NOMO-1 treated with DMSO at 0.1 percent for 48 hours (cell line): ENCODE measurements at regions not wholly inside any gene's neighbourhood (a gene's known extent, or its start where the extent isn't known, plus 50 kb on each side); places are given as distances from the start of the nearest gene placed in this dataset.
A peak's percentile ranks its signal among the peaks of the same experiment; 100 is the strongest.
"Not testable (repeated sequence)": the region's sequence is repeated elsewhere in the genome, so short reads cannot be mapped to it uniquely, and the experiment has no call there.

Experiments
- DNase-seq: peaks from one replicate; lab custom pipeline; 2025; ENCODE audit not compliant: unreplicated experiment; lab: John Stamatoyannopoulos, UW

- DNase-seq: not testable (repeated sequence)
Observed at GRCh38 chr10:100638969-100639368, 103.2 kb downstream of the HIF1AN start.

GRCh38 chr10:100642295-100642994 lies 102.9 kb upstream of the PAX2 start:
- no peak for DNase-seq

GRCh38 chr10:100645091-100645490 lies 100.3 kb upstream of the PAX2 start:
- DNase-seq: no peak

GRCh38 chr10:100645613-100646392 lies 99.6 kb upstream of the PAX2 start:
- no peak for DNase-seq

- no peak for DNase-seq
Observed at GRCh38 chr10:100647928-100648327, 97.5 kb upstream of the PAX2 start.

- no peak for DNase-seq
Observed at GRCh38 chr10:100650693-100651092, 94.7 kb upstream of the PAX2 start.

GRCh38 chr10:100651099-100651498 lies 94.3 kb upstream of the PAX2 start:
- DNase-seq: not testable (repeated sequence)

GRCh38 chr10:100651916-100652315 lies 93.5 kb upstream of the PAX2 start:
- DNase-seq: no peak

GRCh38 chr10:100652406-100653135 lies 92.8 kb upstream of the PAX2 start:
- DNase-seq: no peak

GRCh38 chr10:100653238-100653956 lies 92.0 kb upstream of the PAX2 start:
- no peak for DNase-seq

- peak; percentile 27 for DNase-seq
Observed at GRCh38 chr10:100653957-100654781, 91.2 kb upstream of the PAX2 start.

GRCh38 chr10:100654782-100655325 lies 90.5 kb upstream of the PAX2 start:
- DNase-seq: no peak

GRCh38 chr10:100655326-100655759 lies 90.0 kb upstream of the PAX2 start:
- no peak for DNase-seq

GRCh38 chr10:100655760-100656421 lies 89.5 kb upstream of the PAX2 start:
- no peak for DNase-seq

GRCh38 chr10:100656454-100656853 lies 88.9 kb upstream of the PAX2 start:
- DNase-seq: peak; percentile 23

GRCh38 chr10:100658269-100658668 lies 87.1 kb upstream of the PAX2 start:
- DNase-seq: no peak

- no peak for DNase-seq
Observed at GRCh38 chr10:100659361-100660098, 85.9 kb upstream of the PAX2 start.

- DNase-seq: no peak
Observed at GRCh38 chr10:100660365-100660764, 85.0 kb upstream of the PAX2 start.

- no peak for DNase-seq
Observed at GRCh38 chr10:100660945-100661344, 84.4 kb upstream of the PAX2 start.
